IMR-90 (cell line): ENCODE measurements at regions not wholly inside any gene's neighbourhood (a gene's known extent, or its start where the extent isn't known, plus 50 kb on each side); places are given as distances from the start of the nearest gene placed in this dataset.

Experiments used
- ATAC-seq: fragments of 200-7000 bp; cut with Tn5 transposase; 2 replicates; pipeline ENCODE4 v1.9.1; 2020; ENCODE audit warnings: low read depth, mild to moderate bottlenecking, moderate library complexity
- BruUV-seq: library from RNA; stranded (reverse); fragments of 400-500 nt; replicated peaks from 2 replicates; lab custom pipeline; 2021; lab: Mats Ljungman, UMichigan
- CTCF ChIA-PET: fragments of 300-600 bp; formaldehyde crosslinking; extraction: SDS; loops from one replicate; lab custom pipeline; 2021; ENCODE audit warnings: antibody characterized with exemption; lab: Yijun Ruan, JAX
- POLR2A ChIA-PET: fragments of 300-600 bp; sonication (Branson Sonifier 250); formaldehyde crosslinking; loops from one replicate; lab custom pipeline; 2022; ENCODE audit warnings: antibody characterized with exemption; ENCODE audit not compliant: unreplicated experiment; lab: Charles Lee
- DNase-seq: peaks from one replicate; pipeline ENCODE4 v3.0.0; 2013
- H2AFZ ChIP-seq: replicated peaks from 2 replicates; pipeline ENCODE3; 2013; ENCODE audit warnings: low read length, mild to moderate bottlenecking; ENCODE audit not compliant: poor library complexity
- H2AK5ac ChIP-seq: 2 replicates; pipeline ENCODE4 v1.6.1; 2013; ENCODE audit warnings: low read depth, low read length, inconsistent platforms
- H2AK9ac ChIP-seq: replicated peaks from 2 replicates; pipeline ENCODE3; 2013; ENCODE audit warnings: mild to moderate bottlenecking, low read depth, low read length, moderate library complexity; ENCODE audit not compliant: poor library complexity
- H2BK120ac ChIP-seq: 2 replicates; pipeline ENCODE4 v1.6.1; 2013; ENCODE audit warnings: low read depth, low read length, inconsistent platforms
- H2BK15ac ChIP-seq: 3 replicates; pipeline ENCODE4 v1.6.1; 2013; ENCODE audit warnings: low read depth, low read length, inconsistent platforms
- H2BK20ac ChIP-seq: 2 replicates; pipeline ENCODE4 v1.6.1; 2013; ENCODE audit warnings: low read depth, mild to moderate bottlenecking, inconsistent platforms, low read length, moderate library complexity
- H2BK5ac ChIP-seq: 2 replicates; pipeline ENCODE4 v1.6.1; 2013; ENCODE audit warnings: mild to moderate bottlenecking, low read depth, low read length, inconsistent platforms; ENCODE audit not compliant: poor library complexity, severe bottlenecking
- H3K14ac ChIP-seq: replicated peaks from 2 replicates; pipeline ENCODE4 v1.6.1; 2013; ENCODE audit warnings: low read depth, low read length, inconsistent platforms
- H3K18ac ChIP-seq: 2 replicates; pipeline ENCODE4 v1.6.1; 2013; ENCODE audit warnings: low read depth, low read length, control low read depth
- H3K23ac ChIP-seq: 2 replicates; pipeline ENCODE4 v1.6.1; 2013; ENCODE audit warnings: low read depth, low read length, inconsistent platforms
- H3K27ac ChIP-seq: 2 replicates; pipeline ENCODE4 v1.5.1; 2013; ENCODE audit warnings: mild to moderate bottlenecking, control low read depth, low read length; ENCODE audit not compliant: insufficient read depth
- H3K27me3 ChIP-seq: 2 replicates; pipeline ENCODE4 v1.6.1; 2013; ENCODE audit warnings: low read length; ENCODE audit not compliant: control insufficient read depth, insufficient read depth
- H3K36me3 ChIP-seq: 2 replicates; pipeline ENCODE4 v1.6.1; 2013; ENCODE audit warnings: low read length, mixed read lengths; ENCODE audit not compliant: control insufficient read depth, insufficient read depth
- H3K4ac ChIP-seq: 2 replicates; pipeline ENCODE4 v1.6.1; 2013; ENCODE audit warnings: low read depth, low read length, inconsistent platforms
- H3K4me1 ChIP-seq: 2 replicates; pipeline ENCODE4 v1.6.1; 2013; ENCODE audit warnings: low read length, mixed read lengths; ENCODE audit not compliant: control insufficient read depth, insufficient read depth
- H3K4me2 ChIP-seq: 2 replicates; pipeline ENCODE4 v1.6.1; 2013; ENCODE audit warnings: low read depth, mild to moderate bottlenecking, control low read depth, low read length, moderate library complexity
- H3K4me3 ChIP-seq: 2 replicates; pipeline ENCODE4 v1.5.1; 2013; ENCODE audit warnings: low read depth, mild to moderate bottlenecking, control low read depth, low read length, moderate library complexity; ENCODE audit not compliant: insufficient read depth
- H3K56ac ChIP-seq: 2 replicates; pipeline ENCODE4 v1.6.1; 2013; ENCODE audit warnings: low read length, inconsistent platforms; ENCODE audit not compliant: insufficient read depth; ENCODE audit errors: extremely low read depth
- H3K79me1 ChIP-seq, 2 experiments: 2 replicates each; pipeline ENCODE4 v1.6.1; 2013; ENCODE audit warnings: low read length in 2 of 2, inconsistent platforms in 1 of 2, low read depth in 1 of 2
- H3K9ac ChIP-seq: 2 replicates; pipeline ENCODE4 v1.6.1; 2013; ENCODE audit warnings: low read depth, low read length, control low read depth
- H3K9me1 ChIP-seq: 2 replicates; pipeline ENCODE4 v1.6.1; 2013; ENCODE audit warnings: low read length, inconsistent platforms; ENCODE audit not compliant: insufficient read depth
- H3K9me3 ChIP-seq: 2 replicates; pipeline ENCODE4 v1.6.1; 2013; ENCODE audit warnings: low read length; ENCODE audit not compliant: control insufficient read depth, insufficient read depth
- H4K20me1 ChIP-seq: 2 replicates; pipeline ENCODE4 v1.6.1; 2013; ENCODE audit warnings: low read length, inconsistent platforms; ENCODE audit not compliant: insufficient read depth
- H4K5ac ChIP-seq: 2 replicates; pipeline ENCODE4 v1.6.1; 2013; ENCODE audit warnings: mild to moderate bottlenecking, low read depth, low read length, control low read depth
- H4K8ac ChIP-seq, 2 experiments: 2 replicates each; pipeline ENCODE4 v1.6.1; 2013; ENCODE audit warnings: low read depth in 2 of 2, low read length in 2 of 2, control low read depth in 1 of 2, inconsistent platforms in 1 of 2
- H4K91ac ChIP-seq: 2 replicates; pipeline ENCODE4 v1.6.1; 2013; ENCODE audit warnings: low read depth, low read length, inconsistent platforms; ENCODE audit not compliant: insufficient read depth
- BHLHE40 ChIP-seq: fragments of 150-350 bp; IDR thresholded peaks from 2 replicates; pipeline ENCODE4 v1.6.1; 2016; ENCODE audit warnings: mild to moderate bottlenecking, low read depth, low read length
- CEBPB ChIP-seq: IDR thresholded peaks from 2 replicates; pipeline ENCODE4 v1.6.1; 2012; ENCODE audit warnings: low read depth, low read length, improper control_type of control experiment
- CHD1 ChIP-seq: IDR thresholded peaks from 2 replicates; pipeline ENCODE4 v1.6.1; 2012; ENCODE audit warnings: low read depth, low read length, improper control_type of control experiment
- FOS ChIP-seq: fragments of 150-350 bp; IDR thresholded peaks from 2 replicates; pipeline ENCODE4 v1.6.1; 2016; ENCODE audit warnings: low read depth, low read length
- MAFK ChIP-seq: IDR thresholded peaks from 2 replicates; pipeline ENCODE4 v1.6.1; 2012; ENCODE audit warnings: low read depth, low read length, improper control_type of control experiment
- MAZ ChIP-seq: IDR thresholded peaks from 2 replicates; pipeline ENCODE4 v1.6.1; 2012; ENCODE audit warnings: low read depth, mild to moderate bottlenecking, low read length, improper control_type of control experiment, moderate library complexity, borderline replicate concordance
- MXI1 ChIP-seq: IDR thresholded peaks from 2 replicates; pipeline ENCODE4 v1.6.1; 2012; ENCODE audit warnings: low read depth, mild to moderate bottlenecking, low read length, moderate library complexity, borderline replicate concordance
- NFE2L2 ChIP-seq: fragments of 150-350 bp; IDR thresholded peaks from 2 replicates; pipeline ENCODE4 v1.6.1; 2016; ENCODE audit warnings: low read depth, mild to moderate bottlenecking, low read length
- POLR2A ChIP-seq: IDR thresholded peaks from 2 replicates; pipeline ENCODE4 v1.6.1; 2012; ENCODE audit warnings: mild to moderate bottlenecking, low read depth, low read length
- RAD21 ChIP-seq: IDR thresholded peaks from 2 replicates; pipeline ENCODE4 v1.6.1; 2012; ENCODE audit warnings: low read length, improper control_type of control experiment
- RCOR1 ChIP-seq: IDR thresholded peaks from 2 replicates; pipeline ENCODE4 v1.6.1; 2012; ENCODE audit warnings: mild to moderate bottlenecking, low read length, improper control_type of control experiment; ENCODE audit not compliant: insufficient replicate concordance
- RFX5 ChIP-seq: IDR thresholded peaks from 2 replicates; pipeline ENCODE4 v1.8.0; 2012; ENCODE audit warnings: low read depth, mild to moderate bottlenecking, low read length, moderate library complexity
- SMC3 ChIP-seq: fragments of 150-350 bp; IDR thresholded peaks from 2 replicates; pipeline ENCODE4 v1.6.1; 2016; ENCODE audit warnings: low read depth, mild to moderate bottlenecking, antibody characterized with exemption, low read length, moderate library complexity
- WGBS, 2 experiments: methylation state at CpG; one replicate each; pipeline versions ENCODE4 v1.1.5 to v1.1.7; 2013; ENCODE audit warnings: missing lambda C conversion rate in 2 of 2; ENCODE audit not compliant: insufficient read length in 1 of 2; ENCODE audit errors: extremely low coverage in 2 of 2; 5-methylcytosine and 5-hydroxymethylcytosine counted together
- dilution Hi-C: fragments of 300-500 bp; cut with HindIII; formaldehyde crosslinking; loops from one replicate; pipeline ENCODE4 v1.14.3; 2018; ENCODE audit warnings: low sequenced_read_pairs; ENCODE audit not compliant: unreplicated experiment
- in situ Hi-C: fragments of 300-500 bp; cut with MboI; formaldehyde crosslinking; loops from 3 replicates; pipeline ENCODE4 v1.14.3; 2019; ENCODE audit warnings: low sequenced_read_pairs, inconsistent platforms, mixed read lengths
- intact Hi-C: fragments of 100-400 bp; cut with micrococcal nuclease; formaldehyde crosslinking; loops from 2 replicates; pipeline ENCODE4 v1.10.0; 2022
- TF ChIP-seq, protein P1 (sequence below): fragments of 150-350 bp; IDR thresholded peaks from 2 replicates; pipeline ENCODE4 v1.6.1; 2016; ENCODE audit warnings: low read depth, mild to moderate bottlenecking, low read length, moderate library complexity, borderline replicate concordance
- TF ChIP-seq, protein P2 (sequence below): conservative IDR thresholded peaks from 2 replicates; pipeline ENCODE4 v1.5.1; 2012; ENCODE audit warnings: mild to moderate bottlenecking, low read depth, low read length, improper control_type of control experiment
- TF ChIP-seq, protein P3 (sequence below): fragments of 150-350 bp; IDR thresholded peaks from 2 replicates; pipeline ENCODE4 v1.6.1; 2017; ENCODE audit warnings: mild to moderate bottlenecking, antibody characterized with exemption, low read length, low read depth

DNA sequence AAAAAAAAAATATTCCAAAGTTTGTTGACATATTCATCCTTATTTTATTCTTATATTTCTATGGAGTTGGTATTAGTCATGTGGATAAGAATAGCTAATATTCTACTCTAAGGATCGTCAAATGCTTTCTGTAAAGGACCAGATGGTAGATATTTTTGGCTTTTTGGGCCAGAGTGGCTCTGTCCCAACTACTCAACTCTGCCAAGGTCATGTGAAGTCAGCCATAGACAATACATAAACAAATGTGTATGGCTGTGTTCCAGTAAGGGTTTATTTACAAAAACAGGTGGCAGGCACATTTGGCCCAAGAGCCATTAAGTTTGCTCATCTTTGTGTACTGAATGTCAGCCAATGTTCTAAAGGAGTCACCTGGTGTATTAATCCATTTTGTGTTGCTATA is 131.8 kb downstream of the TBX5 start:
- Histone ChIP-seq H3K36me3 (no peaks in the 10 kb centered on the region), H3K4me2 (no peak overlapping the region), H3K9ac (no peak overlapping the region), H3K14ac (no peak overlapping the region), H2BK15ac (no peak overlapping the region), H3K23ac (no peak overlapping the region), H3K27me3 (peaks cover 17% of the 10 kb centered on the region), H3K27ac (no peak overlapping the region), H3K4ac (no peak overlapping the region), H3K18ac (no peak overlapping the region), H3K56ac (no peak overlapping the region), H4K5ac (no peak overlapping the region), H3K79me1 (no peaks in the 10 kb centered on the region), H3K9me3 (no peaks in the 10 kb centered on the region), H2AK5ac (no peak overlapping the region), H2AK9ac (no peak overlapping the region), H2BK20ac (no peak overlapping the region), H4K20me1 (no peaks in the 10 kb centered on the region), H2BK5ac (no peak overlapping the region), H3K4me1 (no peaks in the 10 kb centered on the region), H3K4me3 (no peak overlapping the region), H4K8ac (no peak overlapping the region), H3K9me1 (no peaks in the 10 kb centered on the region), H2AFZ (no peak overlapping the region), H4K91ac (no peak overlapping the region), H2BK120ac (no peak overlapping the region)
- TF ChIP-seq MAZ (no peak), POLR2A (no peak), RFX5 (no peak), MAFK (no peak), RAD21 (no peak), FOS (no peak), BHLHE40 (no peak), SMC3 (no peak), RCOR1 (no peak), MXI1 (no peak), NFE2L2 (no peak), CHD1 (no peak), CEBPB (no peak)
- TF ChIP-seq, protein P1, sequence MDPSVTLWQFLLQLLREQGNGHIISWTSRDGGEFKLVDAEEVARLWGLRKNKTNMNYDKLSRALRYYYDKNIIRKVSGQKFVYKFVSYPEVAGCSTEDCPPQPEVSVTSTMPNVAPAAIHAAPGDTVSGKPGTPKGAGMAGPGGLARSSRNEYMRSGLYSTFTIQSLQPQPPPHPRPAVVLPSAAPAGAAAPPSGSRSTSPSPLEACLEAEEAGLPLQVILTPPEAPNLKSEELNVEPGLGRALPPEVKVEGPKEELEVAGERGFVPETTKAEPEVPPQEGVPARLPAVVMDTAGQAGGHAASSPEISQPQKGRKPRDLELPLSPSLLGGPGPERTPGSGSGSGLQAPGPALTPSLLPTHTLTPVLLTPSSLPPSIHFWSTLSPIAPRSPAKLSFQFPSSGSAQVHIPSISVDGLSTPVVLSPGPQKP, result no peak
- TF ChIP-seq, protein P2, sequence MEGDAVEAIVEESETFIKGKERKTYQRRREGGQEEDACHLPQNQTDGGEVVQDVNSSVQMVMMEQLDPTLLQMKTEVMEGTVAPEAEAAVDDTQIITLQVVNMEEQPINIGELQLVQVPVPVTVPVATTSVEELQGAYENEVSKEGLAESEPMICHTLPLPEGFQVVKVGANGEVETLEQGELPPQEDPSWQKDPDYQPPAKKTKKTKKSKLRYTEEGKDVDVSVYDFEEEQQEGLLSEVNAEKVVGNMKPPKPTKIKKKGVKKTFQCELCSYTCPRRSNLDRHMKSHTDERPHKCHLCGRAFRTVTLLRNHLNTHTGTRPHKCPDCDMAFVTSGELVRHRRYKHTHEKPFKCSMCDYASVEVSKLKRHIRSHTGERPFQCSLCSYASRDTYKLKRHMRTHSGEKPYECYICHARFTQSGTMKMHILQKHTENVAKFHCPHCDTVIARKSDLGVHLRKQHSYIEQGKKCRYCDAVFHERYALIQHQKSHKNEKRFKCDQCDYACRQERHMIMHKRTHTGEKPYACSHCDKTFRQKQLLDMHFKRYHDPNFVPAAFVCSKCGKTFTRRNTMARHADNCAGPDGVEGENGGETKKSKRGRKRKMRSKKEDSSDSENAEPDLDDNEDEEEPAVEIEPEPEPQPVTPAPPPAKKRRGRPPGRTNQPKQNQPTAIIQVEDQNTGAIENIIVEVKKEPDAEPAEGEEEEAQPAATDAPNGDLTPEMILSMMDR, result no peak
- TF ChIP-seq, protein P3, sequence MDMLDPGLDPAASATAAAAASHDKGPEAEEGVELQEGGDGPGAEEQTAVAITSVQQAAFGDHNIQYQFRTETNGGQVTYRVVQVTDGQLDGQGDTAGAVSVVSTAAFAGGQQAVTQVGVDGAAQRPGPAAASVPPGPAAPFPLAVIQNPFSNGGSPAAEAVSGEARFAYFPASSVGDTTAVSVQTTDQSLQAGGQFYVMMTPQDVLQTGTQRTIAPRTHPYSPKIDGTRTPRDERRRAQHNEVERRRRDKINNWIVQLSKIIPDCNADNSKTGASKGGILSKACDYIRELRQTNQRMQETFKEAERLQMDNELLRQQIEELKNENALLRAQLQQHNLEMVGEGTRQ, result no peak
- WGBS, 2 experiments, result no CpG with 5 or more reads among the region's 1 CpG
- no TSS peak for BruUV-seq
- intact Hi-C loops, result no loop called here
- ChIA-PET POLR2A (no interaction called here), CTCF (interaction anchor here (0.6 kb wide), 1 partner anchor 147 kb away, joined by 4 read pairs; no protein-coding TSS in a partner anchor)
- DNase-seq, result no peak
- no peak for ATAC-seq
- in situ Hi-C loops, result no loop called here
- dilution Hi-C loops, result no loop called here
